Mucosa of rectum (tissue), 2 donors: ENCODE measurements at regions not wholly inside any gene's neighbourhood (a gene's known extent, or its start where the extent isn't known, plus 50 kb on each side); places are given as distances from the start of the nearest gene placed in this dataset.

ENCODE experiments used
- H3K27ac ChIP-seq, 2 donors: one replicate each; pipeline ENCODE4 v1.7.0; 2013; ENCODE audit warnings: inconsistent platforms in 2 of 2, low read depth in 2 of 2, low read length in 2 of 2
- H3K27me3 ChIP-seq, 2 donors: one replicate each; pipeline ENCODE4 v1.7.0; 2013; ENCODE audit warnings: low read length in 2 of 2; ENCODE audit not compliant: control insufficient read depth in 2 of 2, insufficient read depth in 2 of 2
- H3K36me3 ChIP-seq, 2 donors: one replicate each; pipeline ENCODE4 v1.7.0; 2013; ENCODE audit warnings: low read length in 2 of 2; ENCODE audit not compliant: control insufficient read depth in 2 of 2, insufficient read depth in 2 of 2
- H3K4me1 ChIP-seq, 2 donors: one replicate each; pipeline ENCODE4 v1.7.0; 2013; ENCODE audit warnings: low read length in 2 of 2, mild to moderate bottlenecking in 1 of 2; ENCODE audit not compliant: control insufficient read depth in 2 of 2, insufficient read depth in 2 of 2
- H3K4me3 ChIP-seq, 2 donors: one replicate each; pipeline ENCODE4 v1.7.0; 2013; ENCODE audit warnings: low read length in 2 of 2
- H3K9ac ChIP-seq, 2 donors: one replicate each; pipeline ENCODE4 v1.7.0; 2013; ENCODE audit warnings: low read length in 2 of 2, low read depth in 1 of 2, mild to moderate bottlenecking in 1 of 2
- H3K9me3 ChIP-seq, 2 donors: one replicate each; pipeline ENCODE4 v1.7.0; 2013; ENCODE audit warnings: low read length in 2 of 2; ENCODE audit not compliant: control insufficient read depth in 2 of 2
- donor health status: healthy.
- donor health status: Normal muscosa, but diverticular disease.

DNA sequence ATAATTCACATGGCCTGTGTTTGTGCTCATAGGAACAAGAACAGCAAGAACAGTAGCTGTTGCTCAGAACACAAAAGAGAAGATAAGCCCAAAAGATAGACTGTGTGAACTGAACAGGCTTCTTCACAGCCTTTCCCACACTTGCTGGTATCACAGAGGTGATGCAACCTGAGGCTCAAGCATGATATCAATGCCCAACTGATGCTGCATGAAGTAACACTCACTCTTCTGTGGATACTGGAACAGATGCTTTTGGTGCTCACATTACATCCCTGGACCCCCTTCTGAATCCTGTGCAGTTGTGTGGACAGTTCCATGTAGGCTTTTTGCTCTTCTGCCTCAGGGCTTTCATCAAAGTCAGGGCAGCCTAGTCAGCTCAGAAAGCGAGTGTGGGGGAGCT, 88.4 kb upstream of the RND3 start:
- H3K27ac ChIP-seq, result no peak overlapping the region
- H3K9ac ChIP-seq, result no peak overlapping the region
- H3K9me3 ChIP-seq, result no peaks in the 10 kb centered on the region
- H3K27me3 ChIP-seq, result no peaks in the 10 kb centered on the region
- no peak overlapping the region for H3K4me3 ChIP-seq
- no peaks in the 10 kb centered on the region for H3K36me3 ChIP-seq
- H3K4me1 ChIP-seq, result no peaks in the 10 kb centered on the region

DNA sequence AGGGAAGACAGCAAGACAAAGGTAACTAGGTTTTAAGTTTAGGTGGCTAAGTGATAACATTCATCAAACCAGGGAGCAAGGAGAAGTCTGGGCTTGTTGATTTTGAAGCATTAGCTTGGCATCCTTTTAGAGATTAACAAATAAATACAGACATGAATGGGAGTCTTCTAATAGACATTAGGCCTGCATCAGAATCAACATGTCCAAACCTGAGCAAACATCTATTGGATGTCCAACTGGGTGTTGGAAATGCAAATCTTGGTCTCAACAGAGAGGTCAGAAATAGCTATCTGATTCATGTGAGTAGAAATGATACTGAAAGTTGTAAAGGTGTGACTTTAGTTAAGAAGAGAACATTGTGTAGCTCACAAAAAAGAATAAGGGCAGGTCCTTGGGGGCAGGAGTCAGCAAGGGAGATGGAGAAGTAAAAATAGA, 85.5 kb upstream of the RND3 start:
- H3K9me3 ChIP-seq, result no peaks in the 10 kb centered on the region
- H3K4me1 ChIP-seq, result no peaks in the 10 kb centered on the region
- no peaks in the 10 kb centered on the region for H3K27me3 ChIP-seq
- no peaks in the 10 kb centered on the region for H3K36me3 ChIP-seq
- H3K4me3 ChIP-seq, result no peak overlapping the region
- no peak overlapping the region for H3K9ac ChIP-seq
- no peak overlapping the region for H3K27ac ChIP-seq

DNA sequence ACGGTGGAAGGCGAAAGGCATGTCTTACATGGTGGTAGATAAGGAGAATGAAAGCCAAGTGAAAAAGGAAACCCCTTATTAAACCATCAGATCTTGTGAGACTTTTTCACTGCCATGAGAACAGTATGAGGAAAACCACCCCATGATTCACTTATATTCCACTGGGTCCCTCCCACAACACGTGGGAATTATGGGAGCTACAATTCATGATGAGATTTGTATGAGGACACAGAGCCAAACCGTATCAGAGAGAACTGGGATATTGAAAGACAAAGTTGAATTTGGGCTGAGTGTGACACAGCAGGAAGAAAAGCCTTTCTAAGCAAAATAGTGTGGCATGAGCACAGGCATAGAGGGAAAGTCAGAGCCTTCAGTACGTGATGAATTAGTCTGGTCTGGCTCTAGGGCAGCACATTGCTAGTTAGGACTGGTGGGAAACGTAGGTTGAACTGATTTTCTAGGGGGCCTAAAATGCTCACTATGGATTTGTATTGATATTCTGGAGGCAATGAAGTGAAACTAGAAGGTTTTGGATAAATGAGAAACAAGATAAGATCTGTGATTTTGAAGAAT, 84.8 kb upstream of the RND3 start:
- Histone ChIP-seq H3K27me3 (no peaks in the 10 kb centered on the region), H3K4me3 (no peak overlapping the region), H3K27ac (no peak overlapping the region), H3K4me1 (no peaks in the 10 kb centered on the region), H3K9ac (no peak overlapping the region), H3K36me3 (no peaks in the 10 kb centered on the region), H3K9me3 (no peaks in the 10 kb centered on the region)

DNA sequence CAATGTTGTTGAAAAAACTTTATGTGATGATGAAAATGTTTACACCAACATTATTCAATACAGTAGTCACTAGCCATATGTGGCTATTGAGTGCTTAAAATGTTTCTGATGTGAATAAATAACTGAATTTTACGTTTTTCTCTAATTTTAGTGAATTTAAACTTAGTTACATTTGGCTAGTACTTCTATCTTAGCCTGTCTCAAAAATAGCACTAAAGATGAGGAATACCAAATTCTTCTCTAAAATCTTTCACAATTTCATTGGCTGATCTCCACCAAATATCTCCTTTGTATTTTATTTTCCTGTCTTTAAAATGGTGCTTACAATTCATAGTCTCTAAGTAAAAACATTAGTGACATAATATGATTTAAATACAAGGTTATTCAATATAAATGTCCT, 83.7 kb upstream of the RND3 start:
- no peaks in the 10 kb centered on the region for H3K4me1 ChIP-seq
- H3K36me3 ChIP-seq, result no peaks in the 10 kb centered on the region
- H3K4me3 ChIP-seq, result no peak overlapping the region
- no peak overlapping the region for H3K27ac ChIP-seq
- H3K9me3 ChIP-seq, result no peaks in the 10 kb centered on the region
- no peak overlapping the region for H3K9ac ChIP-seq
- no peaks in the 10 kb centered on the region for H3K27me3 ChIP-seq

DNA sequence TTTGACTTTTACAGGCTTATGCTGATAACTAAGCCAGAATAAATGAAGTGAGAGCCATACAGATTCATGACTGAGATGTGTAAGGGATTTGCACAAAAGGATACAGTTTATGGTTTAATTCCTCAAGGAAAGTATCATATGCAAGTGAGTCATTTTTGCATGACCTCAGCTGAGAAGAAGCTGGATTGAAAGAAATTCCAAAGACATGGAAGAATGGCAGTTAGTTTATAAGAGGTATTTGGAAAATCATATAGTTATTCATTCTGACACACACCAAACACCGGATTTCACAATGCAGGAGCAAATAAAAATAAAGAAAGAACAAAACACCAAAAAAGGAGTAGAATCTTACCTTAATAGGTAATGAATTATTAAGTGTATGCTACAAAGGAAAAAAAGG, 83.2 kb upstream of the RND3 start:
- Histone ChIP-seq H3K27me3 (no peaks in the 10 kb centered on the region), H3K36me3 (no peaks in the 10 kb centered on the region), H3K9ac (no peak overlapping the region), H3K4me1 (no peaks in the 10 kb centered on the region), H3K4me3 (no peak overlapping the region), H3K9me3 (no peaks in the 10 kb centered on the region), H3K27ac (no peak overlapping the region)

DNA sequence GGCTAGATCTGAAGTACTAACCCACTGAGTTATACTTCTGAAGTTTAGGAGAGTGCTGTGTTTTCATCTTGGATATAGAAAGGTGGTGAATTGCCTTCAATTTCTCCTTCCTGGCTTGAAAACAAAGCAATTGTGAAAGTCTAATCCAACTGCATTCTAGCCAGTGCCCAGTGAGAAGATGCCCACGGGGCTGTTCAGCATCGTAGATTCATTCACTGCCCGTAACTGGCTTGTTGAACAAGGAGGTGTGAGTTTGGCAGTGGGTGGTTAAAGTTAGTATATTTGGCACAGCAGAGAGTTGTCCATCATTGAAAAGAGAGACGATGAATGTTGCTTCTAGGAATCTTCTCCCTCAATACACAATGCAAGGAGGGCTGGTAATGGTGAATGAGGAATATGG, 82.3 kb upstream of the RND3 start:
- no peaks in the 10 kb centered on the region for H3K9me3 ChIP-seq
- H3K27ac ChIP-seq, result no peak overlapping the region
- no peaks in the 10 kb centered on the region for H3K36me3 ChIP-seq
- no peaks in the 10 kb centered on the region for H3K4me1 ChIP-seq
- no peaks in the 10 kb centered on the region for H3K27me3 ChIP-seq
- no peak overlapping the region for H3K4me3 ChIP-seq
- no peak overlapping the region for H3K9ac ChIP-seq

DNA sequence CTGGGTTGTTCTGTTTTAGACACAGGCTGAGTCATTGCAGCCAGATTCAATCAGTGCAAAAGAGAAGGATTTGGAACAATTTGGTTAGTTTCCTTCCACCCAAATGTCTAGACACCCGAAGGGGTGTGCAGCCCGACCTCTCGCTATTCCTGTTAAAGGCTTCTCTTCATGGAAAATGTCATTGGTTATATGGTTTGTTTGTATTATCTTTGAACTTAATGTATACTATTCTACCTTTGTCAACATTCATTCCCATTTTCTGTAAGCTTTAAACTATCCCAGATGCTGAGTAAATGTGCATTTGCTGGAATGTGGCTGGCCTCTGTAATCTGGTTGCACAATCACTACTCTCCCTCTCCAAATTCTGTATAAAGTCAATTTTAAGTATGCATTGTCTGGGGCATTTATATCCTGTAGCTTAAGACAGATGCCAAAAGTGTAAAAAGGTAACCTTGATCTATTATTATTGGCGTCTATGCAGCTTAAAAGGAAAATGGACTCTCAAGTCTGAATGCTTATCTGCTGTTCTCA, 80.4 kb upstream of the RND3 start:
- Histone ChIP-seq H3K9ac (no peak overlapping the region), H3K27ac (no peak overlapping the region), H3K4me1 (no peaks in the 10 kb centered on the region), H3K4me3 (no peak overlapping the region), H3K9me3 (no peaks in the 10 kb centered on the region), H3K27me3 (no peaks in the 10 kb centered on the region), H3K36me3 (no peaks in the 10 kb centered on the region)

DNA sequence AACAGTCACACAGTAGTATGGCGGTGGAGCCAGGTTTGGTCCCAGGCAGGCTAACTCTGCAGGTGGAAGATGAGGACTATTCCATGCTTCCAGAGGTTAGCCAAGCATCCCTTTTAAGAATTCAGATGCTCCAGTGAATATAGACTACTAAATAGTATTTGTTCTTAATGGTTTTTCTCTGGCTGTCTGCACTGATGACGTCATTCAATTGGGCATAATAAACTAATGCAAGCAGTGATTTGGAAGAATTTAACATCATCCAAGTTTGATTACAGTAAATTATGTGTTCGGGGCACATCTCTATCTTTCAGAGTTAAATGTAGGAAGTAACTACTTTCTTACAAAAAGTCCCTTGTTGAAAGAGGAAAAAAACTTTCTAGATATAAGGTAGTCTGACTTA, 78.8 kb upstream of the RND3 start:
- Histone ChIP-seq H3K9me3 (no peaks in the 10 kb centered on the region), H3K27ac (no peak overlapping the region), H3K4me3 (no peak overlapping the region), H3K9ac (no peak overlapping the region), H3K36me3 (no peaks in the 10 kb centered on the region), H3K4me1 (no peaks in the 10 kb centered on the region), H3K27me3 (no peaks in the 10 kb centered on the region)

DNA sequence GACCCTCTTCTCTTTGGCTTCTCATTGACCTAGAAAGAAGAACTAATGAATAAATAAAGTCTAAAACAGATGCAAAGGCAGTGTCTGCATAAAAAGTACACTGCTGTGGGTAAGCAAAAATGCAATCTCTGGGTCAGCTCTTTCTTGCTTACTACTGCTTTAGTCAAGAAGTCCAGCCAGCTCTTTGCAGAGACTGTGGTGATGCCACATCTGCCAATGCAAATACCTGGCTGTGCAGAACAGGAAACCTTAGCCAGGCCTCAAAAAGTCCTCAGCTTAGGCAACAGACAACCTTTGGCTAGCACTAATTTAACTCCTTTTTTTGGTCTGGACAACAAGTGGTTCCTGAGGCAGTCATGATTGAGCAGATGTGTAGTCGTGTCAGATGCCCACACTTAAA, 73.6 kb upstream of the RND3 start:
- H3K9me3 ChIP-seq, result no peaks in the 10 kb centered on the region
- H3K36me3 ChIP-seq, result no peaks in the 10 kb centered on the region
- no peak overlapping the region for H3K27ac ChIP-seq
- no peaks in the 10 kb centered on the region for H3K27me3 ChIP-seq
- no peak overlapping the region for H3K4me3 ChIP-seq
- H3K9ac ChIP-seq, result no peak overlapping the region
- no peaks in the 10 kb centered on the region for H3K4me1 ChIP-seq

DNA sequence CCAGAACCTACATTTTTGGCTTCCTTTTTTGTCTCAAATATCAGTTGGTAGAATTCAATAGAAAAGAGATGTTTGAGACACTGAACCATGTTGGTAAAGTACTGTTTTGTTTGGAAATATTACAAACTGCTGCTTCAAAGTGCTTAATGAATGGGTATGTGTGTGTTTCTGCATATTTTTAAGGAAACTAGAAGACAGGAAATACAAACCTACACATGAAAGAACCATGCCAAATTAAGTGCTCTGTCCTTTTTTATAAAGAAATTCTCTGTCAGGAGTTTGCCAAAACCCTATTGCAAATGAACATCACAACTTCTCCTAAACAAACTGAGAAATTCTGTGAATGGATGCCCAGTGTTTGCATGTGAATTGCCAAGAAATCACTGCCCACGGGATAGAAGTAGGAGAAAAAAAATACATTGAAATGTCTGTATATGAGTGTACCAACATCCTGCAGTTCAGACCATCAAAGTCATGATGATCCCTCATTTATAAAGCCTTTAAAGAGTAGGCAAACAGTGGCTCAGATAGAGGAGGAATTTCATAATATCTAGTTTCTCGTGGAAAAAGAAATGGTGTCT, 69.6 kb upstream of the RND3 start:
- no peak overlapping the region for H3K4me3 ChIP-seq
- no peaks in the 10 kb centered on the region for H3K36me3 ChIP-seq
- H3K9ac ChIP-seq, result no peak overlapping the region
- H3K27ac ChIP-seq, result no peak overlapping the region
- H3K9me3 ChIP-seq, result no peaks in the 10 kb centered on the region
- H3K4me1 ChIP-seq, result no peaks in the 10 kb centered on the region
- H3K27me3 ChIP-seq, result no peaks in the 10 kb centered on the region
